UCSD-AML1 (cell line): ENCODE measurements at regions not wholly inside any gene's neighbourhood (a gene's known extent, or its start where the extent isn't known, plus 50 kb on each side); places are given as distances from the start of the nearest gene placed in this dataset.

Source experiments
- DNase-seq: peaks from one replicate; lab custom pipeline; 2025; ENCODE audit not compliant: unreplicated experiment; lab: John Stamatoyannopoulos, UW

DNA sequence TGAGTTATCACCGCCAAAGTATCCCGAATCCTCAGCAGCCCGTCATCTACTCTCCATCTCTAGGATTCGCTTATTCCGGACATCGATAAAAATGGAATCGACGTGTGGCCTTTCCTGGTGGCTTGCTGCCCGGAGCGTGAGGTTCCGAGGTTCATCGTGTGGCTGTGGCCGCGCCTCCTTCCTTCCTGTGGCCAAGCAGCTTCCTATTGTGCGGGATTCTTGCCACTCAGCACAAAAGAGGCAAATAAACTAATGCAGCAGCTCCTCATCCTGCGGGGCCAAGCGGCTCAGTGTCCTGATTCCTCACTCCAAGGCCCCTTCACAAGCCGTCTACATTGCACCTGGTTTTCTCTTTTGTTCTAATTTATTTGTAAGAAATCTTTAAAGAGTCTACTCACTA, 800.9 kb downstream of the CDH9 start:
- peak; percentile 5 for DNase-seq

- no peak for DNase-seq
These were observed 801.5 kb downstream of the CDH9 start for GRCh38 chr5:26236936-26237335.

DNA sequence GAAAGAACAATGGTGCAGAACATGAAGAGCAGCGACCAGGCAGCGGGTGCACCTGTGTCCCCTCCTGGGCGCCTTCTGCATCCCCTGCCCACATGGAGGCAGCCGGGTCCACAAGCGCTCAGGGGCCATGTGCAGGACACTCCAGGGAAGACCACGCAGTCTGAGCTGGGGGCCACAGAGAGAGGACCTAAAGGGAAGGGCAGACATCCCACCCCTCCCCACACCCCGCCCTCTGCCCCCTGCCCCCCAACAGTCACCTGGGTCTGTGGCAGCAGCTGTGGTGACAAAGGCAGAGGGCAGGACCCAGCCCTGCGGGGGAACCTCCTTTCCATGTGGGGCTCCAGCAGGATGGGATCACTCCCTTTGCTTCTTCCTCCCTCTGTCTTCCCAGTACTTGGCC, 805.7 kb downstream of the CDH9 start:
- DNase-seq: no peak

- no peak for DNase-seq
These were observed 807.1 kb downstream of the CDH9 start for GRCh38 chr5:26231316-26231715.

DNA sequence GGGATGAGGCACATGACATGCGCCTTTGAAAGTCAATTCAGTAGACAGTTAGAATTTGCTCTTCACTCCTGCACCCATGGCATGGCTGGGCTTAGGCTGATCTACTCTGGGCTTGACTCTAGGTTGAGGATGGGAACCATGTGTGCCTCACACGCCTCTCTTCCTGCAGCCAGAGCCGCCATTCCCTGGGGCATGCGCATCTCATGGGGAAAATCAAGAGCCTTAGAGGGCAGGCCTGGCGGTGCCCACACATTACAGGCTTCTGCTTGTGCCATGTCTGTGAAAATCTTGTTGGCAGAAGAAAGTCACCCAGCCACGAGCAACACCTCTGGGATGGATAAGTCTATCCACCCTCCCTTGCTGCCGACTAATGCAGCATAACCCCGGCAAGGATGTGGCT, 808.5 kb downstream of the CDH9 start:
- no peak for DNase-seq

DNA sequence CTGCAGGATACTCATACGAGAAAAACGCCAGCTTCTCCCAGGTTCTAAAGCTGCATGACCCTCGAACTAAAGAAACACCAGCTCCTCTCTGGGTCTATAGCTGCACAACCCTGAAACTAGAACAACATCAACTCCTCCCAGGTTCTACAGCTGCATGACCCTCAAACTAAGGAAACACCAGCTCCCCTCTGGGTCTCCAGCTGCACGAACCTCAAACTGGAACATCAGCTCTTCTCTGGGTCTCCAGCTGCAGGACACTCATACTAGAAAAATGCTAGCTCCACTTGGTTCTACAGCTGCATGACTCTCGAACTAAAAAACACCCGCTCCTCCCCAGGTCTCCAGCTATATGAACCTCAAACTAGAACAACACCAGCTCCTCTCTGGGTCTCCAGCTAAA, 811.1 kb downstream of the CDH9 start:
- DNase-seq: no peak

- DNase-seq: no peak
These were observed 833.3 kb downstream of the CDH9 start for GRCh38 chr5:26205121-26205520.

DNA sequence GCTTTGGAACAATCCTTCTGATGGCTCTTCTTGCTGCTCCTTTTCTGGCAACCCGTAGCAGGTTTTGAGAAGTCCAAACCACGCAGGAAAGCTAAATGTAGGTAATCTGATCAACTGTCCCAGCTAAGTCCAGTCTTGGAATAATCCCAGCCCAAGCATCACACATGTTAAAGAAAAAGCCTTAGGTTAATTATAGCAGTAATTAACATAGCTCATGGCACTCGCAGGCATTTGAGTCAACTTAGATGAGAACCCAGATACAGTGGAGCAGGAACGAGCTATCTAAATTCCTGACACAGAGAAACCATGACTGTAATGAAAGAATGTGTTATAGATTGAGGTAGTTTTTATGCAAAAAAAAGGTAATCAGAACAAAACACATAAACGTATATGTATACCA, 844.8 kb downstream of the CDH9 start:
- no peak for DNase-seq

- DNase-seq: no peak
These were observed 845.9 kb downstream of the CDH9 start for GRCh38 chr5:26192486-26192885.

GRCh38 chr5:26181582-26181981, 856.8 kb downstream of the CDH9 start:
- DNase-seq: no peak

DNA sequence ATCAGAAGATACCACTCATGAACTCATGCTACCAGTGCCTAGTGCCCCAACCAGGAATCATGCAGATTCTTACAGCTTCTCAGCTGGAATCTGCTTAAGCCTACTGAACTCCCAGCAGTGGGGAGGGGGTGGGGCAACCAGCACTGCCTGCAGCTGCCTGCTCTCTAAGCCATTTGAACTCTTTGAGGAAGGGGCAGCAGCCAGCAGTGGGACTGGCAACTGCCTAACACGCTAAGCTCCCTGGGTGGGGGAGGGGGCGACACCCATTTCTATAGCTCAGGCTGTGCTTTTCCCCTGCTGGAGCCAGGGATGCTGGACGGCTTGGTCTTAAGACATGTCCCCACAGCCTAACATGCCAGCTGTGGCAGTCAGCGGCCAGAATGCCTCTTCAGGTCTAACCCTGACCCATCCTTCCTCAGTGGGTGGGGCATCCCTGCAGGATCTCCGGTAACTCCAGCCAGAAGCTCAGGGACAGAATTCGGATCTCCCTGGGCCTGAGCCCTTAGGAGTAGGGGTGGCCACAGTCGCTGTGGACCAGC, 889.7 kb downstream of the CDH9 start:
- no peak for DNase-seq

- no peak for DNase-seq
These were observed 895.1 kb downstream of the CDH9 start for GRCh38 chr5:26143259-26143658.

GRCh38 chr5:26121338-26121737, 917.0 kb downstream of the CDH9 start:
- no peak for DNase-seq

GRCh38 chr5:26104175-26104574, 934.2 kb downstream of the CDH9 start:
- no peak for DNase-seq

GRCh38 chr5:26060212-26060611, 978.2 kb downstream of the CDH9 start:
- no peak for DNase-seq

- no peak for DNase-seq
These were observed 983.8 kb downstream of the CDH9 start for GRCh38 chr5:26054594-26054993.

GRCh38 chr5:26034813-26035212, 1003.6 kb downstream of the CDH9 start:
- no peak for DNase-seq

DNA sequence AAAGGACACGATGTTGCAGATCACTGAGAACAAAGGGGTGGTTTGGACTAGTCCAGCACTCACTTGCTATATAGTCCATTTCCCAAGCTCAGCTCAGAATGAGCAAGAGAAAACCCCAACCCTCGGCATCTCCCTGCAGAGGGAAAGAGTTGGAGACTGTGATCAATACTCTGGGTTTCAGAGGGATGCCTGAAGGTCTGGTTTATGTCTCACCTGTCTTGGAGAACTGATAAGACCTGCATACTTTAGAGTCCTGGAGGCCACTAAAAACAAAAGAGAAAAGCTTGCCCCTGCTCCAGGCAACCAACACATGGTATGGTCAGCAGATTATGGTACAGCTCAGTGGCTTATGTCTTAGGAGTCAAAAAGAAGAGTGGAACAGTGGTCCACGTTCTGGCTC, 1006.9 kb downstream of the CDH9 start:
- no peak for DNase-seq

DNA sequence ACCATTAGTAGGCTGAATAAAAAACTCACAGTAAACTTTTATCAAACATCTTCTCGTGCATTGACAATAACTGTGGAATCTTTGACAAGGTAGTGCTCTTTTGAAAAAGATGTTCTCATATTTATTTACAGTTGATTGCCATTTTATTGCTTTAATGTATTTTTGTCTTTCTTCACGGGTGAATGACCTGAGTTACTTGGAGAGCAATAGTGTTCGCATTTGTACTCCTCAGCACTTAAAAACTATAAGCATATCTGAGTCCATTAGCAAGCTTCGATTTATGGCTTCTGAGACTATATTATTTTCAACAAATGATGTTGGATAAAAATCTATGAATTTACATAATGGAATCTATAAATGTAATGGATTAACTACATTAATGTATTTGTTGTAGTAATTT, 1012.3 kb downstream of the CDH9 start:
- no peak for DNase-seq

DNA sequence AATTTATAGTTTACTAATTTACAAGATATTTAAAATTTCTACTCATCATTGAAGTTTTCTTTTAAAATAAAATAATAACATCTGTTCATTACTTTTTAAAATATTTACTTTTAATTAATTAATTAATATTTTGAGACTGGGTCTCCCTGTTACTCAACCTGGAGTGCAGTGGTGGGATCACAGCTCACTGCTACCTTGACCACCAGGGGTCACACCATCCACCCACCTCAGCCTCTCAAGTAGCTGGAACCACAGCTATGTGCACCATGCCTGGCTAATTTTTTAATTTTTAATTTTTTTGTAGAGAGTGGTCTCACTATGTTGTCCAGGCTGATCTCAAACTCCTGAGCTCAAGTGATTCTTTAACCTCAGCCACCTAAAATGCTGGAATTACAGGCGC, 1013.6 kb downstream of the CDH9 start:
- DNase-seq: no peak

- DNase-seq: no peak
These were observed 1015.0 kb downstream of the CDH9 start for GRCh38 chr5:26023361-26023760.

GRCh38 chr5:26014206-26014605, 1024.2 kb downstream of the CDH9 start:
- DNase-seq: no peak

- no peak for DNase-seq
These were observed 1026.3 kb downstream of the CDH9 start for GRCh38 chr5:26012078-26012477.

GRCh38 chr5:26009742-26010141, 1028.6 kb downstream of the CDH9 start:
- no peak for DNase-seq
